Chondrocyte (in vitro differentiated cells): ENCODE measurements at regions not wholly inside any gene's neighbourhood (a gene's known extent, or its start where the extent isn't known, plus 50 kb on each side); places are given as distances from the start of the nearest gene placed in this dataset.

Source experiments
- DNase-seq: peaks from one replicate; pipeline ENCODE4 v3.0.0; 2021; ENCODE audit warnings: mixed read lengths, low spot score
- H3K27ac Mint-ChIP-seq: one replicate; pipeline ENCODE4 v1.8.0; 2021; ENCODE audit warnings: mild to moderate bottlenecking, moderate library complexity, mixed read lengths; ENCODE audit not compliant: unreplicated experiment
- H3K27me3 Mint-ChIP-seq: 2 replicates; pipeline ENCODE4 v1.8.0; 2021; ENCODE audit warnings: low read depth, mixed read lengths
- H3K36me3 Mint-ChIP-seq: 2 replicates; pipeline ENCODE4 v1.8.0; 2021; ENCODE audit warnings: low read depth, mixed read lengths
- H3K4me1 Mint-ChIP-seq: 2 replicates; pipeline ENCODE4 v1.8.0; 2021; ENCODE audit warnings: low read depth, mild to moderate bottlenecking, mixed read lengths
- H3K4me3 Mint-ChIP-seq: one replicate; pipeline ENCODE4 v1.8.0; 2021; ENCODE audit warnings: mild to moderate bottlenecking, moderate library complexity, mixed read lengths; ENCODE audit not compliant: unreplicated experiment
- H3K9me3 Mint-ChIP-seq: 2 replicates; pipeline ENCODE4 v1.8.0; 2021; ENCODE audit warnings: low read depth, mixed read lengths
- TF ChIP-seq, protein P1 (sequence below): fragments of 200-600 bp; sonication (generic); IDR thresholded peaks from 2 replicates; pipeline ENCODE4 v1.5.0; 2021; ENCODE audit warnings: antibody characterized with exemption, mild to moderate bottlenecking, moderate library complexity

DNA sequence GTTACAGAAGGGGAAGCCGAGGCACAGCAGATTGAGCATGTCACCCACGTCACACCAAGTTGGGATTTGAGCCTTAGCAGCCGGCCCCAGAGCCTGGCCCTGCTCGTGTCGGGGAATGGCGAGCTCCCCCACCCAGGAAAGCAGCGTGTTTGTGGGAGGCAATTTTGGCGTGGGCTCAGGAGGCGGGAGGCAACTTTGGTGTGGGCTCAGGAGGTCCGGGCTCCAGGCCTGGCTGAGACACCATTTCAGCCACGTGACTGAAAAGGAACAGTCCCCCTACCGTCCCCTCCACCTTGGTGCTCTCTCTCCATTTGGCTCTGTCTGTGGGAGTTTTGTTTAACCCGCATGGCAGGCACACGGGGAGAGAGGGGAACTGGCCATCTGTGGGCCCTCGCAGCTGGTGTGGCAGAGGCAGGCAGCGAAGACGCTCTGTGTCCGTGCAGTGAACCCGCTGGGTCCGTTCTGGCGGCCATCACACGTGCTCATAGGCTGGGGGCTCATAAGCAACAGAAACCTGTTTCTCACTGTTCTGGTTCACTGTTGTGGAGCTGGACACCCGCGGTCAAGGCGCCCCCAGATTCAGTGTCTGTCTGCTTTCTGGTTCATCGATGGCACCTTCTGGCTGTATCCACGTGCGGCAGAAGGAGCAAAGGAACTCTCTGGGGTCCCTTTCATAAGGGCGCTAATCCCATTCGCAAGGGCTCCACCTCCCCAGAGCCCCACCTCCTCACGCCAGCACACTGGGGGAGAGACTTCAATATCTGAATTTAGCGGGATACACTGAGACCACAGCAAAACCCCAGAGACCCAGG, 110.2 kb downstream of the CRYAA start:
- DNase-seq, result peak; percentile 59
- TF ChIP-seq, protein P1, sequence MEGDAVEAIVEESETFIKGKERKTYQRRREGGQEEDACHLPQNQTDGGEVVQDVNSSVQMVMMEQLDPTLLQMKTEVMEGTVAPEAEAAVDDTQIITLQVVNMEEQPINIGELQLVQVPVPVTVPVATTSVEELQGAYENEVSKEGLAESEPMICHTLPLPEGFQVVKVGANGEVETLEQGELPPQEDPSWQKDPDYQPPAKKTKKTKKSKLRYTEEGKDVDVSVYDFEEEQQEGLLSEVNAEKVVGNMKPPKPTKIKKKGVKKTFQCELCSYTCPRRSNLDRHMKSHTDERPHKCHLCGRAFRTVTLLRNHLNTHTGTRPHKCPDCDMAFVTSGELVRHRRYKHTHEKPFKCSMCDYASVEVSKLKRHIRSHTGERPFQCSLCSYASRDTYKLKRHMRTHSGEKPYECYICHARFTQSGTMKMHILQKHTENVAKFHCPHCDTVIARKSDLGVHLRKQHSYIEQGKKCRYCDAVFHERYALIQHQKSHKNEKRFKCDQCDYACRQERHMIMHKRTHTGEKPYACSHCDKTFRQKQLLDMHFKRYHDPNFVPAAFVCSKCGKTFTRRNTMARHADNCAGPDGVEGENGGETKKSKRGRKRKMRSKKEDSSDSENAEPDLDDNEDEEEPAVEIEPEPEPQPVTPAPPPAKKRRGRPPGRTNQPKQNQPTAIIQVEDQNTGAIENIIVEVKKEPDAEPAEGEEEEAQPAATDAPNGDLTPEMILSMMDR, result no peak
- peaks cover 5% of the 10 kb centered on the region for H3K4me1 Mint-ChIP-seq
- no peaks in the 10 kb centered on the region for H3K9me3 Mint-ChIP-seq
- no peak overlapping the region for H3K4me3 Mint-ChIP-seq
- no peak overlapping the region for H3K27ac Mint-ChIP-seq
- peaks cover 20% of the 10 kb centered on the region for H3K27me3 Mint-ChIP-seq
- H3K36me3 Mint-ChIP-seq, result no peaks in the 10 kb centered on the region

DNA sequence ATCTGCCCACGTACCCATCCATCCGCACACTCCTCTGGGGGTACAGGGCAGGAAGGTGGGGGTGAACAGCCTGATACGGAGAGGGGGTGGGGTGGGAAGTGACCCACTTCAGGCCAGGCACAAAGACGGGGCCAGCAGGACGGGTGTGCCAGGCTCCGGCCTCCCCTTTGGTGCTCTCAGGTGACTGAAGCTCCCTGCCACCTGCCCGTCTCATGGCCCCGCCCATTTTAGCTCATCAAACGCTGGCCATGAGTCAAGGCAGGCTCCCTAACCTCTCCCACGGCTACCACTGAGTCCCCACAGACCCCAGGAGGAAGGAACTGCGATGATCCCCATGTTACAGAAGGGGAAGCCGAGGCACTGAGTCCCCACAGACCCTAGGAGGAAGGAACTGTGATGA, 109.6 kb downstream of the CRYAA start:
- Mint-ChIP-seq H3K36me3 (no peaks in the 10 kb centered on the region), H3K9me3 (no peaks in the 10 kb centered on the region), H3K4me1 (peaks cover 5% of the 10 kb centered on the region), H3K4me3 (no peak overlapping the region), H3K27me3 (peaks cover 24% of the 10 kb centered on the region), H3K27ac (no peak overlapping the region)
- DNase-seq, result peak; percentile 74
- TF ChIP-seq, protein P1, result no peak

DNA sequence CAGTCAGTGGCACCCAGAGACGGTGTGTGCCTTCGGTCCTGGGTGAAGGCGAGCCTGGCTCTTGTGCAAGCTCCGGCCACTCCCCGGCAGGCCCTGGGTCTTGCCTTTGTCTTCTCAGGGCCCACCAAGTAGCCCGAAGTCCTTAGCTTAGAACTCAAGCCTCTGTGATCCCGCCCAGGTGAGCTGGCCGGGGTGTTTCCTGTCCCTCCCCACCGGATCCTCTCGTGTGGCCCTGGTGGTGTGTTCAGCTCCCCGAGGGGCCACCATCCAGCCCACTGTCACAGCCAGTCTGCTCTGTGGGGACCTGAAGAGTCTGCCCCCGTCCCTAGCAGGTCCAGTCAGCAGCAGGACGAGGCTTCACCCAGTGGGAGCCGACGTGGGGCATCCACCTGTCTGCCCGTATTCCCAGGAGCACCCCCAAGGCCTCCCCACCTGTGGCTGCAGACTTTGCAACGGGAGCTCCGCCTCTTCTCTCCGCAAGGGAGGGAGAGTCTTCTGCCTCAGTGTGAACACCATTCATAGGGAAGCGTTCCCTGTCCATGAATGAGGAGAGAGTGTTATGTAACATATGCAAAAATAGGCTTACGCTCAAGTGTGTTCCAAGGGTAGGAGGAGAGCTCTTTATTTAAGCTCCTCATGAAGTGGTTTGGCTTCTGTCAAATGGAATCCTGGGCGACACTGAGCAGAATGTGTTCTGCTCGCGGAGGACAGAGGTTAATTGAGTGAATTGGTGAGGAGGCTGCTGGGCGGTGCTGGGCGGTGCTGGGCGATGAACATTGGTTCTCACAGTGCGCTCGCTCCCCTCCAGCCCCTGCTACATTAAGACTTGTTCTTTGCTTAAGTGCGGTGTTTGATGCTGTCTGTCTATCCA, 108.9 kb downstream of the CRYAA start:
- Mint-ChIP-seq H3K4me1 (peaks cover 5% of the 10 kb centered on the region), H3K36me3 (no peaks in the 10 kb centered on the region), H3K4me3 (no peak overlapping the region), H3K27me3 (peaks cover 24% of the 10 kb centered on the region), H3K27ac (no peak overlapping the region), H3K9me3 (no peaks in the 10 kb centered on the region)
- peak; percentile 78 for DNase-seq
- TF ChIP-seq, protein P1, result no peak

DNA sequence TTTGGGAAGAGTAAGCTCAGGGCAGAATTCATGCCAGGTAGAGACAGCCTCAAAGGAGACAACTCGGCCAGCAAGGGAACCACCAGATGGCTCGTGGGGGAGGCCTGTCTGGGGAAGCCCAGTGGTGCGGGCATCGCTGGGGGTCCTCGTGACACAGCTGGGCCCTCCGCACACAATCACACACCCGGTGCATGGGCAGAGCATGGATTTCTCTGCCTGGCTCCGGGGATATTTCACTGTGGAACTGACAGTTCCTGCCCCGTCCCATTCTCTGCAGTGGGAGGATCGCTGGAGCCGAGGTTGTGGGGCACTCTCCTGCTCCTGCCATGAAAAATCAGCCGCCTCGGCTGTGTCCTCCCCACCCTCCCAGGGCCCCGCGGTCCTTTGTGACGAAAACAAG, 108.0 kb downstream of the CRYAA start:
- peaks cover 5% of the 10 kb centered on the region for H3K4me1 Mint-ChIP-seq
- no peak overlapping the region for H3K27ac Mint-ChIP-seq
- H3K9me3 Mint-ChIP-seq, result no peaks in the 10 kb centered on the region
- peaks cover 24% of the 10 kb centered on the region for H3K27me3 Mint-ChIP-seq
- H3K36me3 Mint-ChIP-seq, result no peaks in the 10 kb centered on the region
- H3K4me3 Mint-ChIP-seq, result no peak overlapping the region
- TF ChIP-seq, protein P1, result no peak
- peak; percentile 70 for DNase-seq

DNA sequence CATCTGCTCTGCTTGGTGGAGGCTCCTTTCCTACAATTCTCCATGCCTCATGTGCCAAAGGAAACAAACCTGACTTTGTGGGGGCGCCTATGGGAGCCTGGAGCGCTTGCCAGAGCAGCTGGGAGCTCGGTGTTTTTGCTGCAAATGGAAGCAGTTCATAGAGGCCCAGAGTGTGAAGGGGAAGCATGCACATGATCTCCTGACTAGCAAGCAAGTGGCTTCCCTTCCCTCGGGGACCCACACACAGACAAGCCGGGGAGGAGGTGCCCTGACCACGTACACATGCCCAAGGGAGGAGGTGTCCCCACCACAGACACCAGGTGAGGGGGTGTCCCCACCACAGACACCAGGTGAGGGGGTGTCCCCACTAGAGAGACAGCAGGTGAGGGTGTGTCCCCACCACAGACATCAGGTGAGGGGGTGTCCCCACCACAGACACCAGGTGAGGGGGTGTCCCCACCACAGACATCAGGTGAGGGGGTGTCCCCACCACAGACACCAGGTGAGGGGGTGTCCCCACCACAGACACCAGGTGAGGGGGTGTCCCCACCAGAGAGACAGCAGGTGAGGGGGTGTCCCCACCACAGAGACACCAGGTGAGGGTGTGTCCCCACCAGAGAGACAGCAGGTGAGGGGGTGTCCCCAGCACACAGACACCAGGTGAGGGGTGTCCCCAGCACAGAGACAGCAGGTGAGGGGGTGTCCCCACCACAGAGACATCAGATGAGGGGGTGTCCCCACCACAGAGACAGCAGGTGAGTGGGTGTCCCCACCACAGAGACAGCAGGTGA, 106.8 kb downstream of the CRYAA start:
- H3K27ac Mint-ChIP-seq, result no peak overlapping the region
- peak; percentile 26 for DNase-seq
- no peaks in the 10 kb centered on the region for H3K36me3 Mint-ChIP-seq
- no peak overlapping the region for H3K4me3 Mint-ChIP-seq
- H3K9me3 Mint-ChIP-seq, result no peaks in the 10 kb centered on the region
- peaks cover 24% of the 10 kb centered on the region for H3K27me3 Mint-ChIP-seq
- TF ChIP-seq, protein P1, result no peak
- H3K4me1 Mint-ChIP-seq, result peaks cover 5% of the 10 kb centered on the region
